ENCODE measurements at regions not wholly inside any gene's neighbourhood (a gene's known extent, or its start where the extent isn't known, plus 50 kb on each side); places are given as distances from the start of the nearest gene placed in this dataset.
A peak's percentile ranks its signal among the peaks of the same experiment; 100 is the strongest.

DNA sequence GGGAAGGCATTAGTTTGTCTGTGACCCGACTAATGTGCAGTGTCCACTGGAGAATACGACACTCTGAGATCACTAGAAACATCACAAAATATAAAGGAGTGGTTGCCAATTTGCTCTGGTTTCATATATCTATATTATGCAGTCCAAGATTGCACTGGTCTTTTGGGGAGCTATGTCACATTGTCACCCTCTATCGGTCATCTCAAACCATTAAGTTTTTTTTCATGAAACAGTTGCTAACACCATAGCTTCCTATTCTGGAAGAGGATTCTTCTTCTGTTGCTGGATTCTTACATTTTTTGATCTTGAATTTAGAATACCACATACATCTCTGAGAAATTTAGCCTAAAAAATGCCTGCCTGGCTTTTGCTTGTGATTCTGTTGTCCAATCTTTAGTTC is 168.6 kb downstream of the LACC1 start:
- no peaks in the 10 kb centered on the region for H3K27me3 ChIP-seq
- TF ChIP-seq, protein P1, sequence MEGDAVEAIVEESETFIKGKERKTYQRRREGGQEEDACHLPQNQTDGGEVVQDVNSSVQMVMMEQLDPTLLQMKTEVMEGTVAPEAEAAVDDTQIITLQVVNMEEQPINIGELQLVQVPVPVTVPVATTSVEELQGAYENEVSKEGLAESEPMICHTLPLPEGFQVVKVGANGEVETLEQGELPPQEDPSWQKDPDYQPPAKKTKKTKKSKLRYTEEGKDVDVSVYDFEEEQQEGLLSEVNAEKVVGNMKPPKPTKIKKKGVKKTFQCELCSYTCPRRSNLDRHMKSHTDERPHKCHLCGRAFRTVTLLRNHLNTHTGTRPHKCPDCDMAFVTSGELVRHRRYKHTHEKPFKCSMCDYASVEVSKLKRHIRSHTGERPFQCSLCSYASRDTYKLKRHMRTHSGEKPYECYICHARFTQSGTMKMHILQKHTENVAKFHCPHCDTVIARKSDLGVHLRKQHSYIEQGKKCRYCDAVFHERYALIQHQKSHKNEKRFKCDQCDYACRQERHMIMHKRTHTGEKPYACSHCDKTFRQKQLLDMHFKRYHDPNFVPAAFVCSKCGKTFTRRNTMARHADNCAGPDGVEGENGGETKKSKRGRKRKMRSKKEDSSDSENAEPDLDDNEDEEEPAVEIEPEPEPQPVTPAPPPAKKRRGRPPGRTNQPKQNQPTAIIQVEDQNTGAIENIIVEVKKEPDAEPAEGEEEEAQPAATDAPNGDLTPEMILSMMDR (IDR thresholded peaks at IDR 0.05), result peak in 4 of 6 experiments; percentile 15 to 67 (median 60)
- no peak for TF ChIP-seq POLR2A (IDR thresholded peaks at IDR 0.05)
- no peaks in the 10 kb centered on the region for H3K36me3 ChIP-seq
- no peaks in the 10 kb centered on the region for H3K9me3 ChIP-seq
- no peak overlapping the region for H3K27ac ChIP-seq
- DNase-seq, result no peak
- peaks cover 0 to 4% (median 0%) of the 10 kb centered on the region in 4 donors for H3K4me1 ChIP-seq
- no peak overlapping the region for H3K4me3 ChIP-seq

DNA sequence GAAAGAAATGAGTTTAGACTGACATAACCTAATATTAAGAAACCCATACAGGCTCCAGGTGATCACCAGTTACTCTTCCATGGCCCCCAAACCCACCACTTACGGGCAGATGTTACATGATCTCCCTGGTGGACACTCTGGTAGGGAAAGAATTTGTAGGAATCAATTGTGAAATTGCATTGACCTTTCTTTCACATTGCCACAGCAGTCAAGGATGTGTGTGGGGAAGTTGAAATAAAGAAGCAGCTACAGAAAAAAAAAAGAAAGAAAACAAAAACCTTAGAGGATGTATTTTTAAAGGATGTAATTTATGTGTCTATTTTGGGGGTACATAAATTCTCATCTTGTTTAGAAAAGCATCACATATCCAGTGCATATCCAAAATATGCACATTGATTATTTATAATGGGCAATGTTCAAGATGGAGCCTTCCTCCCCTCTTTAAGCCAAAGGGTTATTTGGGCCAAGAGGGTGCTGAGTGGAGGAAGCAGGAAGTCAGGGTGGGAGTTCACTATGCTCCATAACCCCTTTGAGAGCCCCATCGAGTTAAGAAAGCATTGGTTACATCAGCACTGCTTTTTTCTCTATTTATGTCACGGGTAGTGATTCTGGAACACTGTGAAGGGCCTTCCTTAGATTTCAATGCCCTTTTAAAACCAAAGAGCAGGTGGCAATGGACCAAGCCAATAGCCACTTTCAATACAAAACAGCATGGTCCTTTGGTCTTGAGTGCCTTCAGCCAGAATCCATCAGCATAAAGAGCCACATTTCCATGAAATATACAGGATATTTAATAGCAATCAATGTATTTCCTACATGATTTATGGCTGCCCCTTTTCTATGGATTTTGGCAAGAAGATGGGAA is 169.6 kb downstream of the LACC1 start:
- H3K36me3 ChIP-seq, result no peaks in the 10 kb centered on the region
- no peak overlapping the region for H3K4me3 ChIP-seq
- no peak overlapping the region for H3K27ac ChIP-seq
- H3K27me3 ChIP-seq, result no peaks in the 10 kb centered on the region
- DNase-seq, result no peak
- TF ChIP-seq POLR2A (IDR thresholded peaks at IDR 0.05), result no peak
- TF ChIP-seq, protein P1 (IDR thresholded peaks at IDR 0.05), result no peak
- no peaks in the 10 kb centered on the region for H3K9me3 ChIP-seq
- H3K4me1 ChIP-seq, result peaks cover 0 to 4% (median 0%) of the 10 kb centered on the region in 4 donors

DNA sequence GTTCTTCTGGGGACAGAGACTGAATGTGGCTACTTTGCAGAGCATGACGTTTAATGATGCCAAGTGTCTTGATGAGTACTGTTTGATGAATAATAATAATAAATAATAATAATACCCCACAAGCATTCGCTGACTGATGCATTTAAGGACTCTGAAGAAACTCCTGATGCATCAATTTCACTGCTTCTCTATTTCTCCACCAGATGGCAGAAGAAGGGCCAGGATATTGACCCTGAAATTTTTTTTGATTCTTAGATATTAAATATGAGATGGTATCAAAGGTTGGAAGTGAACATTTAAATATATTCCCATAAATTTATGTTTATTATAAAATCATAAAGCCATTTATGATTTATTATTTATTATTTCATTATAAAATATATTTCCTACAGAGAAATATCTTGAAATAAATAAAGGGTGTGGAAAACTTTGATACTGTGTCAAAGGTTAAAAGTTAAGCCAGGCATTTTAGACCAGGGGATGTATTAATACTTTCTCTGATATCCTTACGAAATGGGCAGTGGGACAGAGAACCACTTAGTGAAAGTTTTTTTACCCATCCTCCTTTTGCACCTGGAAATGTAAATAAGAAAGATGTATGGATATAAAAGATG is 170.9 kb downstream of the LACC1 start:
- no peak overlapping the region for H3K27ac ChIP-seq
- TF ChIP-seq, protein P1 (IDR thresholded peaks at IDR 0.05), result peak; percentile 22 to 87 (median 74)
- TF ChIP-seq POLR2A (IDR thresholded peaks at IDR 0.05), result peak in 1 of 2 donors; percentile 21
- DNase-seq, result no peak

DNA sequence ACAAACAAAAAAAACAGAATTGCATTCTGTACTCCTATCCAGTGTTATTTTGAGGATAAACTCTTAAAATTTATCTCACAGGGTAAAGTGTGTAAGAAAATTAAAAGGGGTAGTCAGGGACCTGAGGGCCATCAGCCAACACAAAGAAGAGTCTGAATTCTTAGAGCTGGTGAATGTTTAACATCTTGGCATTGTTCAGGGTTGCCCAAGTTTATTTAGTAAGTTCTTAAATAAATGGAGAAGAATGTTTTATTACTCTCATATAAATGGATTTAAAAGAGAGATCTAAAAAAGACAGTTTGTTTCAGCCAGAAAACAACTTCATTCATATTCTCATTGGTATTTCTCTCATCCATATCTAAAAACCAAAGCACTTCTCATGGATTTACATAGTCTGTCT is 171.7 kb downstream of the LACC1 start:
- no peak for DNase-seq
- Histone ChIP-seq H3K4me1 (peaks cover 0 to 4% (median 0%) of the 10 kb centered on the region in 4 donors), H3K9me3 (no peaks in the 10 kb centered on the region), H3K27me3 (no peaks in the 10 kb centered on the region), H3K36me3 (no peaks in the 10 kb centered on the region), H3K27ac (peak overlapping the region in 1 of 4 donors; percentile 17), H3K4me3 (no peak overlapping the region)
- TF ChIP-seq POLR2A (IDR thresholded peaks at IDR 0.05), result no peak
- TF ChIP-seq, protein P1 (IDR thresholded peaks at IDR 0.05), result no peak

More for the DNA sequence above, 170.9 kb downstream of the LACC1 start:
- H3K4me1 ChIP-seq, result peaks cover 0 to 4% (median 0%) of the 10 kb centered on the region in 4 donors
- no peaks in the 10 kb centered on the region for H3K27me3 ChIP-seq
- H3K36me3 ChIP-seq, result no peaks in the 10 kb centered on the region
- H3K9me3 ChIP-seq, result no peaks in the 10 kb centered on the region
- H3K4me3 ChIP-seq, result no peak overlapping the region

DNA sequence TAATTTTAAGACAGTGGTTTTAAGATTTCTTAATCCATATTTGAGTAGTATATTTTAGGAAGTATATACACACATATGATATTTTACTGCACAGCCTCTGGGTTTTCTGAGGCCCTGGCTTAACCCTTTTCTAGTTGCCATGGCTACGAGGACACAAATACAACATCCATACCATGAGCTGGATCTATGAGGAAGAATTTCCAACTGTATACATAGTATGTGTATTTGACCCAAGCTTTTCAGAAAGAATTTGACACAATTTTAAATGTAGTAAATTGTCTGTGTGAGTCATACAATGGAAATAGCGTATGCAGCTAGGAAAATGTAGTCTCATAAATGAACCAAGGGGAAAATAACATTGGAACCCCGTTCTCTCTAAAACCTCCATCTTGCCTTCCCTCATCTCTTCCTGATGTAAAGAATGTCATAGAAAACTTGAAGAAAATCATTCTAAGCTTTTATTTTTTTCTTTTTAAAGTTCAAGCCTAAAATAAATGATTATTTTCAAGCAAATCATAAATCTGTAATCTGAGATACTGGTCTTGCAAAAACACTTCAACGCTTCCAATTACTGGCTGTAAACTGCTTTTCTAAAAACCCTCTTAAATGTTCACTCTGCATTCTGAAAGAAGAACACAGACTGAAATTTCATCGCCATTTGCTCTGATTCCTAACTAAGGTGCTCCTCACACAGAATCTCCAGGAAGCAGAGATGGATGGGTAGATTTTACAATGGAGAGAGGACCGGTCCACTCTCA is 172.4 kb downstream of the LACC1 start:
- Histone ChIP-seq H3K27me3 (no peaks in the 10 kb centered on the region), H3K36me3 (no peaks in the 10 kb centered on the region), H3K9me3 (no peaks in the 10 kb centered on the region), H3K4me3 (no peak overlapping the region), H3K27ac (peak overlapping the region in 2 of 4 donors; percentile 17 to 26), H3K4me1 (peaks cover 0 to 4% (median 0%) of the 10 kb centered on the region in 4 donors)
- TF ChIP-seq, protein P1 (IDR thresholded peaks at IDR 0.05), result no peak
- DNase-seq, result no peak
